Fibroblast of villous mesenchyme (primary cell): ENCODE measurements at regions not wholly inside any gene's neighbourhood (a gene's known extent, or its start where the extent isn't known, plus 50 kb on each side); places are given as distances from the start of the nearest gene placed in this dataset.

ENCODE experiments used
- DNase-seq: peaks from one replicate; pipeline ENCODE4 v3.0.0-alpha.2; 2010; ENCODE audit warnings: low read depth
- H3K4me3 ChIP-seq: 2 replicates; pipeline ENCODE4 v1.5.1; 2011; ENCODE audit warnings: low read depth, mild to moderate bottlenecking, low read length
- TF ChIP-seq, protein P1 (sequence below): IDR thresholded peaks from 2 replicates; pipeline ENCODE4 v1.5.1; 2012; ENCODE audit warnings: low read depth, mild to moderate bottlenecking, low read length; ENCODE audit not compliant: insufficient read depth

DNA sequence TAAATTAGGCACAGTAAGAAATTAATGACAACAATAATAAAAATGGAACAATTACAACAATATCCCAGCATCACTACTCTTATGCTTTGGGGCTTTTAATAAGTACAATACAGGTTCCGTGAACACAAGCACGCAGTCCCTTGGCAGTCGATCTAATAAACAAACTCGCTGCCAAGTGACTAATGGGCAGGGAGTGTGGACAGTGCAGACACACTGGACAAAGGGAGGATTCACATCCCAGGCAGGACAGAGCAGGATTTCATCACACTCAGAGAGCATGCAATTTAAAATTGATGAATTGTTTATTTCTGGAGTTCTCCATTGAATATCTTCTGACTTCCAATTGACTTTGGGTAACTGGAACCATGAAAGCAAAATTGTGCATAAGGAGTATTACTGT, 524.1 kb upstream of the CFAP20DC start:
- peak; percentile 69 for DNase-seq
- no peak overlapping the region for H3K4me3 ChIP-seq
- TF ChIP-seq, protein P1, sequence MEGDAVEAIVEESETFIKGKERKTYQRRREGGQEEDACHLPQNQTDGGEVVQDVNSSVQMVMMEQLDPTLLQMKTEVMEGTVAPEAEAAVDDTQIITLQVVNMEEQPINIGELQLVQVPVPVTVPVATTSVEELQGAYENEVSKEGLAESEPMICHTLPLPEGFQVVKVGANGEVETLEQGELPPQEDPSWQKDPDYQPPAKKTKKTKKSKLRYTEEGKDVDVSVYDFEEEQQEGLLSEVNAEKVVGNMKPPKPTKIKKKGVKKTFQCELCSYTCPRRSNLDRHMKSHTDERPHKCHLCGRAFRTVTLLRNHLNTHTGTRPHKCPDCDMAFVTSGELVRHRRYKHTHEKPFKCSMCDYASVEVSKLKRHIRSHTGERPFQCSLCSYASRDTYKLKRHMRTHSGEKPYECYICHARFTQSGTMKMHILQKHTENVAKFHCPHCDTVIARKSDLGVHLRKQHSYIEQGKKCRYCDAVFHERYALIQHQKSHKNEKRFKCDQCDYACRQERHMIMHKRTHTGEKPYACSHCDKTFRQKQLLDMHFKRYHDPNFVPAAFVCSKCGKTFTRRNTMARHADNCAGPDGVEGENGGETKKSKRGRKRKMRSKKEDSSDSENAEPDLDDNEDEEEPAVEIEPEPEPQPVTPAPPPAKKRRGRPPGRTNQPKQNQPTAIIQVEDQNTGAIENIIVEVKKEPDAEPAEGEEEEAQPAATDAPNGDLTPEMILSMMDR = no peak

DNA sequence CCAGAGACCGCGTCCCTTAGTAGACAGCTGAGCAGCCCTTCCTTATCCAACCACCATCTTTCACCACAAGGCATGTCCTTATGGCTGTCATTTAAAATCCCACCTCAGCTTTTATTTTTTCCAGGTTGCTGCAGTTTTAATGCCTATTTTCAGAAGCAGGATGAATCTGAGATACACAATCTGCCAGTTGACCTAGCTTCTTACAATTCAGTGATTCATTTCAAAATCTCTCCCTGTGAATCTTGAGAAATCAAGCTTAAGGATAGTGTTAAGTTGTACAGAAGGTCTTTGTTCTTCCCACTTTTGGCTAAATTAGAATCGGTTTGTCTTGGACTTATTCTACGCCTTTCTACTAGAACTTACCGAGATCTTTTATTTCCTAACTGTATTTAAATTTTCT, 522.3 kb upstream of the CFAP20DC start:
- DNase-seq = no peak
- TF ChIP-seq, protein P1 = no peak
- H3K4me3 ChIP-seq = no peak overlapping the region

DNA sequence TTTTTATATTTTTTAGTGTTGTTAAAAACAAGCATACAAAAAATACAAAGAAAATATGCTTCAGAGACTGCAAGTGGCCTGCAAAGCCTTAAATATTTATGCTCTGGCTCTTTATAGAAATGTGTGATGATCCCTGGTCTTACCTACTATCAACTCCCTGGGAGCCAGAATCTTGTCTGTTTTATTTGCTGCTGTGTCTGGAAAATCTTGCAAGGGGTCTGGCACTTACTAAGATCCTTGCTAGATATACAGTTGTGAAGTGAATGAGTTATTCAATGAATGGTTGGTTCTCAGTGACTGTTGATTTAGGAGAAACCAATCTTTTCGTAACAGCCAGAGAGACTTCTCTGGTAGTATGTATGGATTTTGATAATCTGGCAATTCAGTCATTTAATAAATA, 521.0 kb upstream of the CFAP20DC start:
- no peak for DNase-seq
- no peak overlapping the region for H3K4me3 ChIP-seq
- TF ChIP-seq, protein P1 = no peak

DNA sequence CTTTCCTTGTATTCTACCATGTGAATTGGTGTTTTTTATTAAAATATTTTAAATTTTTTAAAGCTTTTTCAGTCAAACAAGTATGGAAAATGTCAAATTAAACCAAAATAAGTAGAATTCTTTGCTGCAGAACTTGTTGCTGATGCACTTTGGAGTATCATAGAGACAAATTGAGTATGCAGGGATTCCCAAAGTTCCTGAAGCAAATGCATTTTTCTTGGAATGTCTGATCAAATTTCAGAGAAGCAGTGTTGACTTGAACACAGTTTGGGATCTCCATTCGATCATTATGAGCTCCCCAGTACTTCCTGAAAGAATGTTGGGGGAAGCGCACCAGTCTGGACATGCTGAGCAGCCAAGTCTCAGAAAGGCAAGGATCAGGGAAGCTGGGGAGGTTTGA, 517.8 kb upstream of the CFAP20DC start:
- H3K4me3 ChIP-seq = no peak overlapping the region
- TF ChIP-seq, protein P1 = no peak
- no peak for DNase-seq

DNA sequence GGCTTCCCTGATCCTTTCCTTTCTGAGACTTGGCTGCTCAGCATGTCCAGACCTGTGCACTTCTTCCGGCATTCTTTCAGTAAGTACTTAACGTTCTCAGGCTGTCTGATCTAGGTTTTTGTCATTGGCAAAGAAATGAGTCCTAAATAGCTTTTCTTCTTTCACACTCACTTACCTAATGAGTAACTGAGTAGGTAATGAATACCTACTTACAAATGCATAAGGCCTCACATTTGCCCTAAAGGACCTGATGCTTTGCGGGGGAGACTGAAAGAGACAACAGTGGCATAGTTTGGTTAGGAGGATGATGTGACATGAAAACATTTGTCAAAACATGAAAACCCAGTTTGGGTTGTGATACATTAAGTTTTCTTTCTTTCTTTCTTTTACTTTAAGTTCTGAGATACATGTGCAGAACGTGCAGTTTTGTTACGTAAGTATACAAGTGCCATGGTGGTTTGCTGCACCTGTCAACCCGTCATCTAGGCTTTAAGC, 516.7 kb upstream of the CFAP20DC start:
- TF ChIP-seq, protein P1 = no peak
- no peak overlapping the region for H3K4me3 ChIP-seq
- DNase-seq = no peak

DNA sequence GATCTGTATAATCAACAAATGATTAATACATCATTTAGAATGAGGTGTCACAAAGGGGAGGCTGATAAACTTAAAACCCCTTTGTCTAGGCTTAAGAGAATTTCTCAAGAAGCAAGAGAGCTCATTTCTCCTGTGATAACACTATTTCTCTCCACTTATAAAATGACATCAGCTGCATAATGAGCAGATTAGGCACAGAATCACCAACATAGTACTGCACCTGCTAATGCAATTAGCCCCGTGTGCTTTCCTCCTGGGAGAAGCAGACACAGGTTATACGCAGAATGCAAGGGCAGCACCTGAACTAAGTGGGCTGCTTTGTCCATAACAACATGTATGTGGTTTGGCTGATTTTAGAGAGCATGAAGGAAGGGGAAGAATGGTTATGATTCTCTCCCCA, 515.3 kb upstream of the CFAP20DC start:
- TF ChIP-seq, protein P1 = no peak
- no peak for DNase-seq
- no peak overlapping the region for H3K4me3 ChIP-seq

DNA sequence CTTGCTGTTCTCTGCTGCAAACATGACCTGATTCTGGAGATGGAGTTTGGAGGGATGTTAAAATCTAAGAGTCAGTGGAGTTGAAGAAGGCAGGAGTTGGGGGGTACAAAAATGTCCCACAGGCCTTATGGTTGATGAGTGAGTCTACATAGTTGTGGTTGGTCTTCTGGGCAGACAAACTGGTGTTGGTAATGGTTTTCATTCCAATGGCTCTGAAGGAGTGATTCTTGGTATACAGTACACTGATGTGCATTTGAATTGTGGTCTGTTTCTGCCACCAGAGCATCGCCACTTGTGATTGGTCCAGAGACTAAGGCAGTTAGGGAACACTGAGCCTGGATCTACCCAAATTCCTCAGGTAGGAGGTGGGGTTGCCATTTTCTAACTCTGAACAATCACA, 514.1 kb upstream of the CFAP20DC start:
- DNase-seq = no peak
- H3K4me3 ChIP-seq = no peak overlapping the region
- TF ChIP-seq, protein P1 = no peak
